Activated naive CD8-positive, alpha-beta T cell (primary cell): ENCODE measurements at regions not wholly inside any gene's neighbourhood (a gene's known extent, or its start where the extent isn't known, plus 50 kb on each side); places are given as distances from the start of the nearest gene placed in this dataset.

Experiments
- H3K27ac Mint-ChIP-seq: one replicate; pipeline ENCODE4 v1.8.0; 2021; ENCODE audit warnings: mixed read lengths
- H3K27me3 Mint-ChIP-seq: one replicate; pipeline ENCODE4 v1.8.0; 2021; ENCODE audit warnings: mixed read lengths
- H3K36me3 Mint-ChIP-seq: one replicate; pipeline ENCODE4 v1.8.0; 2021; ENCODE audit warnings: mixed read lengths
- H3K4me1 Mint-ChIP-seq: one replicate; pipeline ENCODE4 v1.8.0; 2021; ENCODE audit warnings: low read depth, mixed read lengths
- H3K4me3 Mint-ChIP-seq: one replicate; pipeline ENCODE4 v1.8.0; 2021; ENCODE audit warnings: mild to moderate bottlenecking, mixed read lengths
- H3K9me3 Mint-ChIP-seq: one replicate; pipeline ENCODE4 v1.8.0; 2021; ENCODE audit warnings: low read depth, mixed read lengths

DNA sequence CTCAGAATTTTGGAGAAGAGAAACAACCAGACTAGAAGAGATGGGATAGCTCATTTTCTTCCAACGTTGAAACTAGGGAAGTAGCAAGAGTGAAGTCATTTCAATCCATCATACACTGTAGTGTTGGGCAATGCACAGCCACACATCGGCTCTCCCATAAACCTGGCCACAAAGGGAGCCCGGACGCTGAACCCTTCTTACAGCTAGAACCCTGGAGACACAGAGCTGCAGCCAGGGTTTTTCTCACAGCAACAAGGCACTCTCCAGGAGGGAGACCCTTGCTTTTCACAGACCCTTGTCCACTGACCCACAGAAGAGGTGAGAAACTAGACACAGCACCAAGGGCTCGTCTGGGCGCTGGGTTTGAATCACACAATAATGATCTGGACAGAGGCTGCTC is 101.4 kb upstream of the FSTL4 start:
- Mint-ChIP-seq H3K36me3 (no peaks in the 10 kb centered on the region), H3K27me3 (peaks cover 2% of the 10 kb centered on the region), H3K27ac (no peak overlapping the region), H3K4me3 (no peak overlapping the region), H3K4me1 (no peaks in the 10 kb centered on the region), H3K9me3 (no peaks in the 10 kb centered on the region)

GRCh38 chr5:133713209-133713608 is 100.9 kb upstream of the FSTL4 start:
- no peaks in the 10 kb centered on the region for H3K36me3 Mint-ChIP-seq
- no peaks in the 10 kb centered on the region for H3K27me3 Mint-ChIP-seq
- H3K4me3 Mint-ChIP-seq, result no peak overlapping the region
- no peaks in the 10 kb centered on the region for H3K4me1 Mint-ChIP-seq
- H3K27ac Mint-ChIP-seq, result no peak overlapping the region
- H3K9me3 Mint-ChIP-seq, result no peaks in the 10 kb centered on the region

GRCh38 chr5:133712562-133712961 is 100.2 kb upstream of the FSTL4 start:
- Mint-ChIP-seq H3K4me1 (no peaks in the 10 kb centered on the region), H3K27me3 (no peaks in the 10 kb centered on the region), H3K27ac (no peak overlapping the region), H3K4me3 (no peak overlapping the region), H3K9me3 (no peaks in the 10 kb centered on the region), H3K36me3 (no peaks in the 10 kb centered on the region)

- no peaks in the 10 kb centered on the region for H3K4me1 Mint-ChIP-seq
- H3K27ac Mint-ChIP-seq, result no peak overlapping the region
- peaks cover 1% of the 10 kb centered on the region for H3K27me3 Mint-ChIP-seq
- H3K36me3 Mint-ChIP-seq, result no peaks in the 10 kb centered on the region
- no peaks in the 10 kb centered on the region for H3K9me3 Mint-ChIP-seq
- no peak overlapping the region for H3K4me3 Mint-ChIP-seq
These were observed 96.9 kb upstream of the FSTL4 start for GRCh38 chr5:133709209-133709725.

DNA sequence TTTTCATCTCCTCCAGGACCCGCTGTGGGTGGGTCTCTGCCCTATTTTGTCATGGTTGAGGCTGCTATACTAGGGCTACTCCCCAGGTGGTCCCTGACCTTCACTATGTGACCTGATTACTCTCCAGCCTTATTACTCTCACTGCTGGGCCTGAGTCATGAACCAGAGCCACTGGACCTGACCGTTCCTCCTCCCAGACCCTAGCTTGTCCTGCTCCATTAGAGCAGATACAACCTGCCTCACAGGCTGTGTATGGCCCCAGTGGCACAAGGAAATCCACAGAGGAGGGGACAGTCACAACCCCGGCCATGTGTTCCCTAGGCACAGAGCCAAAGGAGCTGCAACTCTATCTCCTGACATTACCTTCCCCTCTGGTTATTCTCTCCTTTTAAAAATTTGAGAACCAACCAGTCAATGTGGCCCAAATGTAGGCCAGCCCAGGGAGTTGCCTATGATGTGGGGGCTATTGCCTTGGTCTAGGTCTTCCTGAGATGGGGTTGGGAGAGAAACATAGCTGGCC is 96.0 kb upstream of the FSTL4 start:
- Mint-ChIP-seq H3K4me1 (no peaks in the 10 kb centered on the region), H3K27ac (no peak overlapping the region), H3K27me3 (peaks cover 1% of the 10 kb centered on the region), H3K9me3 (no peaks in the 10 kb centered on the region), H3K36me3 (no peaks in the 10 kb centered on the region), H3K4me3 (no peak overlapping the region)

DNA sequence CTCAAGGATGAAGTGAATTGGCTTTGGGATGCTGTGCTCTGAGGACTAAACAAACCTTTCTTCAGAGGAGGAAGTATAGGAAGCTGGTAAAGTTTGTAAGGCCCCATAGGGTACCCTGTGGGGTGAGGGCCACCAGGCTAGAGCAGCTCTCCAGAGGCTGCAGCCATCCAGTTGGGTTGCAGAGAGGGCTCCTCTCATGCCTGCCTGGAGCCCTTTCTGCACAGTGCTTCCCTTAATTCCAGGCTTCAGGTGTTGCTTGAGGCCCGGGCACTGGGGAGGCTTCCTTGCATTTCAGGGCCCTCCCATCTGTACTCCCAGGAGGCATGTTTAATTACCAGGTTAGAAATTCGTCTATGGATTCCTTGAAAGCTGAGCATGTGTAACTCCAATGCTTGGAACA is 95.3 kb upstream of the FSTL4 start:
- H3K4me3 Mint-ChIP-seq, result no peak overlapping the region
- no peaks in the 10 kb centered on the region for H3K36me3 Mint-ChIP-seq
- peaks cover 1% of the 10 kb centered on the region for H3K27me3 Mint-ChIP-seq
- no peaks in the 10 kb centered on the region for H3K4me1 Mint-ChIP-seq
- no peaks in the 10 kb centered on the region for H3K9me3 Mint-ChIP-seq
- H3K27ac Mint-ChIP-seq, result no peak overlapping the region

DNA sequence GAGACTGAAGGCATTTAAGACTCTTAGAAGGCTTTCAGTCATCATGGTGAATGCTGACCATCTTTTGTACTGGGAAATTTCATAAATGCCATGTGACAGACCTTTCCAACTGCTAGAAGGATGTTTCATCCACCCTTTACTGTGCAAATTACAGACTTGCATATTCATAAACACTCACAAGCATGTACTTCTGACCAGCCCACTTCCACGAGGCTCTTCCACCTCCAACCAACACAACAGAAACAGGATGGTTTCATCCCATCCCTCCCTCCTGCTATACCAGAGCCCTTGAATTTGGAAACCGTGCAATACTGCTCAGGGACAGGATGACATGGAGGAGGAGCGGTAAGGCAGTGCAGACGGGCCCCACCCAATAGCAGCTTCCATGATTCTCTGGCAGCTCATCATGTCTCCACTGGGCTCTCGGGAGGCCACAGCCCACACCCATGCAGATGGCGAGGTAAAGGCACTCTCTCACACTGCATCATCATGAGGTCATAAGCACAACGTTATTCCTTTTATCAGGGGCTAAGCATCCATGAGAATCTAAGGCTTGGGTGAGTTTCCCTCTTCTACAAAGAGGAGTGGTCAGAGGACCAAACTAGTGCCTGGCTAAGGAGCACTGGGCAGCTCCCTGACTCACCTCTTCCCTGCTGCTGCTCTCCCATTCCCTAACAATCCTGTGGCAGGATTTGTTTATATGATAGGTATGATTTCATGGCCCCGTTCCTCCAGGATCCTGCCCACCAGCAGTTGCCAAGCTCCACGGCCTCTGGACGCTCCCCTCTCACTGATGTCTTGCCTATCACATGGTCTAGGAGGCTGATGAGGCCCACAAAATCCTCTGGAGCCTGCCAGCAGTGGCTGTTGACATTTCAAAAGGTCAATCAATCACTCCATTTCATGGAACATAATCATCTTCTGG is 94.4 kb upstream of the FSTL4 start:
- Mint-ChIP-seq H3K27ac (no peak overlapping the region), H3K4me3 (no peak overlapping the region), H3K9me3 (no peaks in the 10 kb centered on the region), H3K36me3 (no peaks in the 10 kb centered on the region), H3K27me3 (peaks cover 1% of the 10 kb centered on the region), H3K4me1 (no peaks in the 10 kb centered on the region)

- H3K4me1 Mint-ChIP-seq, result no peaks in the 10 kb centered on the region
- no peak overlapping the region for H3K4me3 Mint-ChIP-seq
- H3K27me3 Mint-ChIP-seq, result peaks cover 1% of the 10 kb centered on the region
- no peak overlapping the region for H3K27ac Mint-ChIP-seq
- no peaks in the 10 kb centered on the region for H3K36me3 Mint-ChIP-seq
- H3K9me3 Mint-ChIP-seq, result no peaks in the 10 kb centered on the region
These were observed 93.0 kb upstream of the FSTL4 start for GRCh38 chr5:133705331-133705730.

- no peak overlapping the region for H3K27ac Mint-ChIP-seq
- no peaks in the 10 kb centered on the region for H3K4me1 Mint-ChIP-seq
- H3K4me3 Mint-ChIP-seq, result no peak overlapping the region
- H3K27me3 Mint-ChIP-seq, result peaks cover 1% of the 10 kb centered on the region
- H3K36me3 Mint-ChIP-seq, result no peaks in the 10 kb centered on the region
- no peaks in the 10 kb centered on the region for H3K9me3 Mint-ChIP-seq
These were observed 92.1 kb upstream of the FSTL4 start for GRCh38 chr5:133704411-133704810.

DNA sequence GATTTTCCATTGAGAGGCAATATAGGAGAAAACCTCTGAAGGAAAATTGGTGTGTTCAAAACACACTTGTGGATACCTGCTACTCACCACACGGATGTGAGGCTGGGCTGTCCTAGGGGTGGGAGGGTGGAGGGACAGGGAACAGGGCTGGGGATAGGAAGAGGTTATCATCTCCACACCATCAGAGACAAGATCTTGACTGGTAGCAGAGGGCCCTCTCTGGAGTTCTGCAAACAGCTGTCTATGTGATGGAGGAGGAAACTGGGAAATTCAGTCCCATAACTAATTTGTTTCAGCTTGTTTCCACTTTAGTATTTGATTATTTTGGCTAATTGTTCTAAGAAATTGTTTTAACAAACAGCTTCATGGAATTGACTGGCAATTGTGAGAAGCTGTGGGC is 91.6 kb upstream of the FSTL4 start:
- Mint-ChIP-seq H3K4me1 (no peaks in the 10 kb centered on the region), H3K9me3 (no peaks in the 10 kb centered on the region), H3K27ac (no peak overlapping the region), H3K36me3 (no peaks in the 10 kb centered on the region), H3K27me3 (peaks cover 1% of the 10 kb centered on the region), H3K4me3 (no peak overlapping the region)

DNA sequence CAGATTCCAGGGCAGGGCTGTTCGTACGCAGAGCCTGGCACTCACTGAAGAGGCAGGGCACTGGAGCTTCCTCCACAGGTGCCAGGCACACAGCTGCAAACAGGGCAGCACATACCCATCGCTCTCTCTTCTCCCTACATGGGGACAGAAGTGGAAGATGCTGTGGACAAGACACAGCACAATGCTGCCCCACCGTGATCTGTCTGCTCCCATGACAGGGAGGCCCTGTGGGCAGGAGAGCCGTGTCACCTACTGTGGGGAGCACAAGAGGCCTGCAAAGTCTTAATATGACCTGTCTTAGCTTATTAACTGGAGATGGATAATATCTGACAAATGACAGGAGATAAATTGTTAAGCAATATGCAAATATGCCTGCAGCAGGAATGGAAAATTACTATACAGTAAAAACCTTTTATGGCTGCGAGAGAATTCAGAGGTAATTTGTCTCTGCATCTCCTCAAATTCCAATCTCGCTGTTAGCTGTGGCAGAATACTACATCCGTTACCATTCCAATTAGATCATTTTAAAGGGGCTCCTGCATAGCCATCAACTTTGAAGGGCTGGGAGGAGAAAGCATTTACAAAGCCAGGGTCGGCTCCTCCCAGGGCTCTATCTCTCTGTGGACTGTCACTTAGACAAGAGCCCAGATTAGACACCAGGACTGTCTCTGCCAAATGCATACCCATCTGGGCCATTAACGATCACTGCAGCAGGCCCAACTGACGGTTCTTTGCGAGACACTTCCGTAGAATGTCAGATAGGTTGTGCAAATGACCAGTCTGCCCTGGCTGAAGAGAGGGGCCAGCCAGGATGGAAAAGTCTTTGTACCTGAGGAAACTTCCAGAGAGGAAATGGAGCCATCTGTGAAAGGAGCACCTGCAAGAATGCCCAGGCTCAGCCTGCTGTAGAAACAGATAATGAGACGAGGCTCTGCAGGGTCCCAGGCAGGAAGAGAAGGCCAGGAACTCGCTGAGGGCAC is 90.7 kb upstream of the FSTL4 start:
- Mint-ChIP-seq H3K4me3 (no peak overlapping the region), H3K9me3 (no peaks in the 10 kb centered on the region), H3K4me1 (no peaks in the 10 kb centered on the region), H3K27ac (no peak overlapping the region), H3K36me3 (no peaks in the 10 kb centered on the region), H3K27me3 (peaks cover 1% of the 10 kb centered on the region)

GRCh38 chr5:133701871-133702270 is 89.5 kb upstream of the FSTL4 start:
- no peak overlapping the region for H3K4me3 Mint-ChIP-seq
- H3K9me3 Mint-ChIP-seq, result no peaks in the 10 kb centered on the region
- no peaks in the 10 kb centered on the region for H3K36me3 Mint-ChIP-seq
- H3K4me1 Mint-ChIP-seq, result no peaks in the 10 kb centered on the region
- H3K27me3 Mint-ChIP-seq, result peaks cover 1% of the 10 kb centered on the region
- no peak overlapping the region for H3K27ac Mint-ChIP-seq

GRCh38 chr5:133700251-133700650 is 87.9 kb upstream of the FSTL4 start:
- no peak overlapping the region for H3K27ac Mint-ChIP-seq

GRCh38 chr5:133698646-133699526 is 86.5 kb upstream of the FSTL4 start:
- Mint-ChIP-seq H3K4me1 (peaks cover 10% of the 10 kb centered on the region), H3K4me3 (no peak overlapping the region), H3K9me3 (no peaks in the 10 kb centered on the region), H3K36me3 (no peaks in the 10 kb centered on the region), H3K27ac (no peak overlapping the region), H3K27me3 (peaks cover 2% of the 10 kb centered on the region)

More at GRCh38 chr5:133700251-133700650, 87.9 kb upstream of the FSTL4 start:
- H3K27me3 Mint-ChIP-seq, result peaks cover 1% of the 10 kb centered on the region
- no peaks in the 10 kb centered on the region for H3K9me3 Mint-ChIP-seq
- peaks cover under 1% of the 10 kb centered on the region for H3K4me1 Mint-ChIP-seq
- no peaks in the 10 kb centered on the region for H3K36me3 Mint-ChIP-seq
- H3K4me3 Mint-ChIP-seq, result no peak overlapping the region
